Epithelial cell of proximal tubule (primary cell): ENCODE measurements at regions not wholly inside any gene's neighbourhood (a gene's known extent, or its start where the extent isn't known, plus 50 kb on each side); places are given as distances from the start of the nearest gene placed in this dataset.

Experiments used
- DNase-seq: peaks from one replicate; pipeline ENCODE4 v3.0.0-alpha.2; 2011; ENCODE audit warnings: low read depth
- H3K4me3 ChIP-seq: 2 replicates; pipeline ENCODE4 v1.5.1; 2011; ENCODE audit warnings: low read depth, mild to moderate bottlenecking, low read length
- TF ChIP-seq, protein P1 (sequence below): conservative IDR thresholded peaks from 2 replicates; pipeline ENCODE4 v1.5.1; 2012; ENCODE audit warnings: low read depth, mild to moderate bottlenecking, low read length

DNA sequence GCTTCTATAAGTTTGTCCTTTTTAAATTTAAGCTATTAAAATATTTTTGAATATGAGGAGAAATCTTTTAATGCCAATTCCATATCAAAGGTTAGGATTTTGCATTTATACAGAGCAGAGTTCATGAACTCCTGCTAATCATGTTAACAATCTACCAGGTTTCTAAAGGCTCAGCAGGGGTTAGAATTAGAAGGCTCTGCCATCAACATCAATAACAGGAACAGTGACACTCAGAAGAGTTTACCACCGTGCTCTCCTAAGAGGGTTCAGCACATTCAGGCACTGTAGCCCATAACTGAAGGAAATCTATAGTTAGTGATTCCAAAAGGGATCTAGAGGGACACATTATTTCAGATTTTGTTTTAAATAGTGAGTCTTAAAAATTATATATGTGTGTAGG, 100.1 kb downstream of the HOXA1 start:
- DNase-seq: no peak
- no peak overlapping the region for H3K4me3 ChIP-seq
- TF ChIP-seq, protein P1, sequence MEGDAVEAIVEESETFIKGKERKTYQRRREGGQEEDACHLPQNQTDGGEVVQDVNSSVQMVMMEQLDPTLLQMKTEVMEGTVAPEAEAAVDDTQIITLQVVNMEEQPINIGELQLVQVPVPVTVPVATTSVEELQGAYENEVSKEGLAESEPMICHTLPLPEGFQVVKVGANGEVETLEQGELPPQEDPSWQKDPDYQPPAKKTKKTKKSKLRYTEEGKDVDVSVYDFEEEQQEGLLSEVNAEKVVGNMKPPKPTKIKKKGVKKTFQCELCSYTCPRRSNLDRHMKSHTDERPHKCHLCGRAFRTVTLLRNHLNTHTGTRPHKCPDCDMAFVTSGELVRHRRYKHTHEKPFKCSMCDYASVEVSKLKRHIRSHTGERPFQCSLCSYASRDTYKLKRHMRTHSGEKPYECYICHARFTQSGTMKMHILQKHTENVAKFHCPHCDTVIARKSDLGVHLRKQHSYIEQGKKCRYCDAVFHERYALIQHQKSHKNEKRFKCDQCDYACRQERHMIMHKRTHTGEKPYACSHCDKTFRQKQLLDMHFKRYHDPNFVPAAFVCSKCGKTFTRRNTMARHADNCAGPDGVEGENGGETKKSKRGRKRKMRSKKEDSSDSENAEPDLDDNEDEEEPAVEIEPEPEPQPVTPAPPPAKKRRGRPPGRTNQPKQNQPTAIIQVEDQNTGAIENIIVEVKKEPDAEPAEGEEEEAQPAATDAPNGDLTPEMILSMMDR: no peak

GRCh38 chr7:26993816-26994810, 101.7 kb downstream of the HOXA1 start:
- no peak for DNase-seq
- TF ChIP-seq, protein P1: no peak
- no peak overlapping the region for H3K4me3 ChIP-seq

DNA sequence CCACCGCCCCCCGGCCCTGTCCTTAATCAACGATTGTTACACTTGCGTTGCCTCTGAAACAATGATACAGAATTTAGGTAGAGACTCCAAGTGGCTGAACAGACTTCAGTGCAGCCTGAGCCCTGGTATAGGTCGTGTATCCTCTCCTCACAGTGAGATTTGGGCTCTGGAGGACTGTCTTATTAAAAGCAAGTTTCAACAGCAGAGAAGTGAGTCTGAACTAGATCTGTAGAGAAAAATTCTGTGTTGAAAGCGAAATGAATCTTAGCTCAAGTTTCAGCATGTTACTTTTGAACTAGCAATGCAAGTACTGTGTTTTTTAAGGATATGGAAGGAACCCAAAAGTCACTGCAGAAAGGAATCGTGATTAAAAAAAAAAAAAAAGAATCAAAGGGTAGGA, 103.1 kb downstream of the HOXA1 start:
- TF ChIP-seq, protein P1: no peak
- DNase-seq: no peak
- no peak overlapping the region for H3K4me3 ChIP-seq

- TF ChIP-seq, protein P1: no peak
- DNase-seq: no peak
Measured at GRCh38 chr7:26991796-26992195, 104.0 kb downstream of the HOXA1 start.

GRCh38 chr7:26989897-26990670, 105.7 kb downstream of the HOXA1 start:
- no peak for DNase-seq
- TF ChIP-seq, protein P1: no peak
- no peak overlapping the region for H3K4me3 ChIP-seq

More at GRCh38 chr7:26991796-26992195, 104.0 kb downstream of the HOXA1 start:
- H3K4me3 ChIP-seq: no peak overlapping the region

DNA sequence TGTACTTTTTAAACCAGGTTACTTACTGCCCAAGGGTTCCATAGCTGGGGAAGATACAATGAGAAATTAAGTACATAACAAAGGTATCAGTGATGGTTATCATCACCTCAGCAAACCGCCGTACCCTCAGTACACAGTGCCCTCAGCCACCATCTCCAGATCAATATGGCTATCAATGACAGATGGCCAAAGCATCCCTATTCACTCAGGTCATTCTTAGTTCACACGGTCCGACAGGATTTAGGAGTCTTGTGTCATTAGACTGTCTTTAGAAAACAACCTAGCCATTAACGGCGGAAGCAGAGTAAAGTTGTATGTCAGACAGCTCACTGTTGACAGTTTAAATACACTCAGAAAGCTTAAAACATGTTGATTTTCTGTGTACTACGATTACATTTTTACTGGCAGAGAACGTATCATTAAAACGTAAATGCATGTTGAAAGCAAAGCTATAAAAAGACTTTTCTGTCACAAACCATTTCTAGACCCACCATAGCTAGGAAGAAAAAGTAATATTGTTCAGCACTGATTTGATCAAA, 106.9 kb downstream of the HOXA1 start:
- DNase-seq: no peak

More for the DNA sequence above, 106.9 kb downstream of the HOXA1 start:
- no peak overlapping the region for H3K4me3 ChIP-seq
- TF ChIP-seq, protein P1: no peak
